CD4-positive, alpha-beta T cell treated with Interleukin-1 beta for 1 hour (primary cell): ENCODE measurements at regions not wholly inside any gene's neighbourhood (a gene's known extent, or its start where the extent isn't known, plus 50 kb on each side); places are given as distances from the start of the nearest gene placed in this dataset.

Experiments used
- DNase-seq, 2 donors: peaks; one replicate each; pipeline ENCODE4 v3.0.0-alpha.2; 2020 to 2022

DNA sequence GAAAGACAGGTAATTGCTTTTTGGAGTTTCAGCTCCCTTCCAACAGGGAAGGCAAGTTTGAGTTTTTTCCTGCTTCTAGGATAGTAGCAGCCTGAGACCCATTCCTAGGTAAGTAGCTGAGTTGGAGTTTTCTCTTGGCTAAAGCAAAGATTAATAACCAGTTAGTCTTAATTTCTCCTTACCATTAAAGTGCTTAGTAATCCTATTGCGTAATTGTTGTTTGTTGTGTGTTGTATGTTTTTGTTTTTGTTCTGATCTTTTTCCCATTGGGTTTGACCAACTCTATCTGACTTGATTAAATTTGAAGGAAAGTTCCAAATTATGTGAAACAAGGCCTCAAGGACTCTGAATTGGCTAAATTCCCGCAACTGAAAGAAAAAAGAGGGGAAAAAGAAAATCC, 83.5 kb downstream of the TBX22 start:
- no peak for DNase-seq

DNA sequence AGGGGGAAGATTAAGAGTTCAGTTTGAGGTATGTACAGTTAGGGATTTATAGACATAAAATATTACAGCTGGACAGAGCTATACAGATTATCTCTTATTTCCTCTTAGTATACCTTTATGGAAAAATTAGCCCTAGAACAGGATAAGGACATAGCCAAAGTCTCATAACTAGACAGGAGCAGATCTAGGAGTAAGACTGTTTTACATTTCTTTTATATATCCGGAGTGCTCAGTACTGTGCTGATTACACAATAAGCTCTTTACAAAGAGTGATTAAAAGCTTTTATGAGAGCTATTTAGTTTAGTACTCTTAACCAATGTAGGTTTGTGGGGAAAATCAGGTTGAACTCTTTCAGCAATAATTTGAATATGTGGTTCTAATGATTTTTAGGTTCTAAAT, 105.8 kb downstream of the TBX22 start:
- no peak for DNase-seq

DNA sequence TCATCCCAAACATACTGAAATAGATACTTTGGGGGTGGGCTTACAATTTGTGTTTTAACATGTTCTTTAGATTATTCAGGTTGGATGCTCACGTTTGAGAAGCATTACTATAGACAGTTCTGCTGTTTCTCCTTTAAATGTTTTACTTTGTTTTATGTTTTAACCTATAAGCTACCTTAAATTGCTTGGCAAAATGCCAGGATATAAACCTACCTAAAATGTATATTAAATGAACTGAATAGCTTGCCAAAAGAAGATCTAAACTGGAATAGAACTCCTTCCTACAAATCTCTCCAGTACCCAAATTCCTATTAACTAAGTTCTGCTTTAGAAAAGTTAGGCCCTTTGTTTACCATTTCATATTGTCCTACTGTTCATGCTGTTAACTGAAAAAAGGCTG, 124.4 kb downstream of the TBX22 start:
- no peak for DNase-seq

DNA sequence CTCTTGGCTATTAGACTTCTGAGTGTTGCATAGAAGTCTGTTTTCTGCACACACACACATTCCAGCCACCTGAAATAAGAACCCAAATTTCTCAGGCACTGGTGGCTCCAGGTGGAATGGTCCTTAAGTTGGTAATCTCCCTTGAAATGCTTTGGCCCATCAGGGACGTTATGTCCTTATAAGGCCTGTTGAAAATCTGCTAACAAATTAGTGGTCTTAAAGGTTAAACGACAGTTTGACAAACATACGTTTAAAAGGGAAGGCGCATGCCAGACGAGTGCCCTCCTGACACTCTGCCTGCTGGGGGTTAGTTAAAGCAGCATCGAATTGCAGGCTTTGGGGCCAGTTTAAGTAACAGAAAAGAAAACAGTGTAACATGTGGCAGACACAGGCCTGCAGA, 125.0 kb downstream of the TBX22 start:
- no peak for DNase-seq

DNA sequence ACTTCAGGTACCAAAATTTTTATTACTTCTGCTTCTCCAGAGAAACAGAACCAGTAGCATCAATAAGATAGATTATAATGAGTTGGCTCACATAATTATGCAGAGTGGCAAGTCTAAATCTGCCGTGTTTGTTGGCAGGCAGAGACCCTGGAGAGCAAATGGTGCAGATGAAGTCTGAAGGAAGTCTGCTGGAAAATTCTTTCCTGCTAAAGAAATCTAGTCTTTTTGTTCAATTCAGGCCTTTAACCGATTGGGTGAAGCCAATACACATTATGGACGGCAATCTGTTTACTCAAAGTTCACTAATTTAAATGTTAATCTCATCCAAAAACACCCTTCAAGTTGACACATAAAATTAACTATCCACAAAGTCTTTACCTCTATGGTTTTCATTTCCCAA, 156.0 kb downstream of the TBX22 start:
- DNase-seq, result no peak

DNA sequence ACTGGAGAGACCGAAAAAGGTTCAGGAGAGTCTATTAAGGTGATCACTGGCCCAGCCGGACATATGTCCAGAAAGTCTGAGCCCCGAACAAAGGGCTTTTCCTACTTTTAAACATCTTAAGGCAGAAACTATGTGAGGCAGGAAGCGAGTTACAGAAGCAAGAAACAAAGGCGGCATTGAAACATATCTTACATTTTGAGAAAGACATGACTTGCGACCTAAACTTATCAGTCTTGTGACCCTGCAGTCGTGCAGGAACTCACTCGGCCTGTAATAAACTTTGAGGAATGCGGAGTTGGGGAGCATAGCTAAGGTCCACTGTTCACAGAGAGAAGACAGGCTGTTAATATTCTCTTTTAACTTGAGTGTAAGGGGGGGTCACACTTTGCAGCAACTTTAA, 158.7 kb downstream of the TBX22 start:
- no peak for DNase-seq

DNA sequence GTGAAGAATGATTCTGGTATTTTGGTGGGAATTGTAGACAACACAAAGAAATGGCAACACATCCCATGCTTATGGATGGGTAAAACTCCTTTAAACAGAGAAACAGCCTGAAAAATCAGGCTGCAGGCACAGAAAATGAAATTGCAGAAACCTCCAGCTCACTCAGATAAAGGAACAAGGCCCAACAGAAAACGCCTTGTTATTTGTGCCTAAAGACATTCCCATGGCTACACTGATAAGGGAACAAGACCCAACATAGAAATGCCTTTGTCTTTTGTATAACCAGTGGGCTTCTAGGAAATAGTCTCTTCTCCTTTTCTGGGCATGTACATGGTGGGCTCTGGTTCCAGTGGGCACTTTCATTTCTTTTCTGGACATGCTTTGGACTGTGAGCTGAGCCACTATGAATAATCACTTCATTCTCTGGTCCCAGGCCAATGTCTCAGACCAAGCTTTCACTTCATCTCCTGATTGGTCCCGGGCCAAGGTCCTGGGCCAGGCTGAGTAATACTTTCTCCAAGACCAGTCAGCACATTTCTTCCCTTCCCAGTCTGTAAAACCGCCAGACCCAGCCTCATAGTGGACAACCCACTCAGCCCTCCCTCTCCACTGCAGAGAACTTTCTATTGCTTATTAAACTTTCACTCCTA, 160.5 kb downstream of the TBX22 start:
- DNase-seq, result no peak

DNA sequence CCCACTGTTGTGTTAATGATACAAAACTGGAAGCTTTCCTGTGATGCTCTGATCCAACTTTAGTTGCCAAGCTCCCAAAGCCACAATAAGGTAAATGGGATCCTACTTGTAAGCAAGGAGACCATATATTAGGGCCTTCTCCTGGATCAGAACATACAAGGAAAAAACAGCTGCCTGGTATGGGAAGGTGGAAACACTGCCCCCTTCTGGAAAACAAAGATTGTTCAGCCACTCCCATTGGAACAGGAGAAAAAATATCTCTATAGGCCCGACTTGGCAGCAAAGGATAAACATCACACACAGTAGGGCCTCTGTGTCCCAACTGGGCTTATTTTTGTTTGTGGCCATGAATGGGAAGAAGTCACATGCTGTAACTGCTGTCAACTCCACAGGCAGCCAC, 166.5 kb downstream of the TBX22 start:
- no peak for DNase-seq

DNA sequence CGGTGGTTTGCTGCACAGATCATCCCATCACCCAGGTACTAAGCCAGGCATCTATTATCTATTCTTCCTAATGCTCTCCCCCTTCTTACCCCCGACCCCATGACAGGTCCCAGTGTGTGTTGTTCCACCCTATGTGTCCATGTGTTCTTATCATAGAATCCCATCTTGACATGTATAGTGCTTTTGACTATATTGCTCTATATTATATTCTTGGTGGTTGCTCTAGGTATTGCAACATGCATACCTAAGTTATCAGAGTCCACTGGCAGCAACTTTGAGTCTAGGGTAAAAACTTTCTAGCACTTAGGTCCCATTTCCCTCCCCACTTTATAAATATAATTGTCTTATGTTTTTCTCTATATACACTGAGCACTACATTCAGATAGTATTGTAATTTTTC, 170.3 kb downstream of the TBX22 start:
- no peak for DNase-seq

DNA sequence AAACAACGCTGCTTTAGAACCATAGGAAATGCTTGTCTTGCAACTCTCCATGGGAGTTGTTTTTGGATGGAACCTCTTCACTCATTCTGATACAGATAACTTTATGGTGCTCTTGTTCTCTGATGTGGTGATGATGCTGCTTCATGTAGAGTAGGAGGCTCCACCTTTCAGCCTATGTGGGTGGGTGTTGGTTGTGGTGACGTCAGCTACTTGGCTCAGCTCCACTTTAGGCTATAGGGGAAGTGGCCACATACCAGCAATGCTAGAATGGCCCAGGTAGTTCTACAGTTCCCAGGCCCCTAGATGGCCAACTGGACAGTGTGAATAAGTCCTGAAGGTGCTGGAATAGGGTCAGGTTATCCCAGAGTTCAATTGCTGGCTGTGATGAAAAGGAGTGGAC, 192.1 kb downstream of the TBX22 start:
- no peak for DNase-seq

DNA sequence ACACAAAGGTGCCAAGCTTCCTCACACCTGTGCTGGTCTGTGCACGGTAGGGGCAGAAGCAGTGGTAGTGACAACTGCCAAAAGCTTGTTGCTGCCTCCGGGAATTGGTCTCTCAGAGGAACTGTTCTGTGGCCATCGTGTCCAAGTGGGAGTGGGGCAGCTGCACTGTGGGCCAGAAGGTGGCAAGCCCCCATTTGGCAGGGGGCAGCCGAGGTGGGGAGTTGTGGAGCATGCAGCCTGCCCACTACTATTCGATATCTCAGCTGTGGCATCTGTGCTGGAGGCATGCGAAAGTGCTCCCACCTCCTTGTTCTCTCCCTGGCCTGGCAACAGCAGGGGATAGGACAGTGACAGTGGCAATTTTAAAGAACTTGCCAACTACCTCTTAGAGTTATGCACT, 192.8 kb downstream of the TBX22 start:
- no peak for DNase-seq

DNA sequence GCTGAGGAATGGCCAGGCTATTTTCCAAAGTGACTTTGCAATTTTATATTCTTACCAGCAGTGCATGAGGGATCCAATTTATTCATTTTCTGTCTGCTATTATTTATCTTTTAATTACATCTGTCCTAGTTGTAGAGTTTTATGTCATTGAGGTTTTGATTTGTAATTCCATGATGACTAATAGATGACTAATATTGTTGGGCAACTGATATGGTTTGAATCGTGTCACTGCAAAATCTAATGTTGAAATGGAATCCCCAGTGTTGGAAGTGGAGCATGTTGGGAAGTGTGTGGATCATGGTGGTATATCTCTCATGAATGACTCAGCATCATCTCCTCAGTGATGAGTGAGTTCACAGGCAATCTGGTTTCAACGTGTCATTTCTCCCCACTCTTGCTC, 201.5 kb downstream of the TBX22 start:
- DNase-seq, result no peak

DNA sequence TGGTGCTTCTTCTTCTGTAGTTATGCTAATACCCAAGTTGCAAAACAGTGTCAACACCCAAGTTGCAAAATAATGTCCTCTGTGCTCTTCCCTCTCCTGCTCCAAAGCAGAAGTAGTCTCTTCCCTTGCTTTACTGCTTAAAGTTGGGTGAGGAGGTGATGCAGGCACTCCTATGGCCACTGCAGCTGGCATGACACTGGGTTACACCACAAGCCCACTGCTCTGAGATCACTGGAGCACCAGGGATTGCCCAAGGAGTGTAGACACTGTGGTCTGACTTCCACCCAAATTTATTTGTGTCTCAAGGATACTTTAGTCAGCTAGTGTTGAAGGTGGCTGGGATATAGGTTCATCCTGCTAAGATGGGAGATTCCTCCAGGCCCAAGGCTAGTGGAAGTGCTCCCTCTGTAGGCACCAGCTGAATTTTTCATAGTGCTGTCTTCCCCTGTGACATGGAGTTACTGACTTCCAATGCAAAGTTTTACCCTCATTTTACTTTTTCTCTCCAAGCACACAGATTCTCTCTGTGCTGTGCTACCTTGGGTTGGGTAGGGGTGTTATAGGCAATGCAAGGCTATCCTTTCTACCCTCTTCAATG, 196.2 kb upstream of the TENT5D start:
- peak in 1 of 2 donors; percentile 27 for DNase-seq

DNA sequence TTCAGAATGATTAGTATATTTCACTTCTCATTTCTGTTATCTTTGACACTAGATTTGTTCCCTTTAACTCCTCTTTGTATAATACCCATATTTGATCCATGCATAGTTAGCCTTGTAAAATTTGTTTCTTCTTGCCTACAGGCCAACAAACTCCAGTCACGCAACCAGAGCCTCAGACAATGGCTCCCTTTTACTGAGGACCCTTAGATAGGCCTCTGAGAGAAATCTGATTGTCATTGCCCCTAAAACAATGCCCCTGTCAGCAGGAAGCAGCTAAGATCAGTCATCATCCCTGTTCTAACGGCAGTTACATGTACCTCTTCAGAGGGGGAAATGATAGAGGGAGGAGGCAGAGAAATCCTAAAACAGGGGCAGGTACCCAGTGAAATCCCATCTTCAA, 190.6 kb upstream of the TENT5D start:
- DNase-seq, result no peak

DNA sequence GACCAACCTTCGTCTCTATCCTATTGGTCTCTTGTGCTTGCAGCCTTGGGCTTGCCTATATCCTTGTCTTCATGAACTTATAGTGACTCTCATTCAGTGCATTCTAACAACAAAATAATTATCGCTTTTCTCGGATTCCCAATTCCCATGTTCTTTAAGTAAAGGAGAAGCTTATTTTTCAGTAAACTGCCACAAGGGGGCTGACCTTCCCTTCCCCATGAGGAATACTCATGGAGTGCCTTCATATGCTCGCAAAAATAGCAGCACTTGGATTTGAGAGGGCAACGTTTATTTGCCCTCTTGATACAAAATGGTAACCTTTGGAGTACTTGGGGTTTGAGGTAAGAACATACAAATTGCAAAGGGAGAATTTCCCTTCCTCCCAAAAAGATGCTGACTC, 183.2 kb upstream of the TENT5D start:
- DNase-seq, result no peak

DNA sequence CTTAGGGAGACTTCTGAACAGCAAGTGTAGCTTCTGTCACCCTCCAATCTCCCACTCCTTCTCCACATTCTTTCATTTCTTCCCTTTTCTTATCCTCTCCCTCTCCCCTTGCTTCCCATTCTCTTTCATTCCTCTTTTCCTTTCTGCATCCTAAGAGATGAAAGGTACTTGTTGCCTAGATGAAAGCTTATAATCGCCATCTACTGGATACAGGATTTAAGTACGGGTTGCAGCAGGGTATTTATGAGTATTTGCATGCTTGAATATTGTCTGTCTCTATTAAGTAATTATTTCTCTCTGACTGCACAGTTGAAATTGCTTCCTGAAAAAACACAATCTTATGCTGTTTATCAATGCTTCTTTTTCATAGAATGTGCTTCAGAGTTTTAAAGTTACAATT, 174.0 kb upstream of the TENT5D start:
- no peak for DNase-seq

DNA sequence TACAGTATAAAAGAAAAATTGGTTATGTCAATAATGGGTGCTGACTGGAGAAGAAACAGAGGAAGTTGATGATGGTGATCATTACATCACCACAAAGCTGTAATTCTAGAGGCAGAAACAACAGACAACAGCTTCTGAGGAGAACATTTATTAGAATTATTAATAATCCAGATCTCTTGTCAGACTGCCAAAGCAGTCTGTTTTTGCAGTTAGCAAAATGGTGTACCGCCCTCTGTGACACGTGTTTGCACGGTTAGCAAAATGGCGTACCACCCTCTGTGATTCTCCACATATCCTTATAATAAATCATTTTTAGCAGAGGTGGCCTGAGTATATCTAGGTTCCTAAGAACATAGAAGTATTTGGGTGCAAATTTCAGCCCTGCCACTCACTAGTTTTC, 154.0 kb upstream of the TENT5D start:
- no peak for DNase-seq

DNA sequence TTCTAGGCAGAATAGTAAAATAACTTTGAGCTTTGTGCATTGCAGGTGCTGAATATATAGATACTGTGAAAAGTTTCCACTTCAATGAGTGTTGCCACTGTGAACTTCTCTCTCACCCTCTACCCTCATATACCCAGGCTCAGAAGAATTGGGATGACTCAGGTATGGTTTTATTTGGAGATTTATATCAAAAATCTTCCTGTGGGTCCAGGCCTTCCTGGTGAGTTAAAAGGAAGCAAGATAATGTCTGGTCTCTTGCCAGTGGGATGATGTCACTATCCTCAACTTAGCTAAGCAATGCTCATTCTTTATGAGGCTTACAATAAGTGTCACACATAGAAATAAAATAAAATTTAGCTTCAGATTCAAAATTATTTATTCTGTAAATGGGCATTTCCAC, 153.3 kb upstream of the TENT5D start:
- no peak for DNase-seq

DNA sequence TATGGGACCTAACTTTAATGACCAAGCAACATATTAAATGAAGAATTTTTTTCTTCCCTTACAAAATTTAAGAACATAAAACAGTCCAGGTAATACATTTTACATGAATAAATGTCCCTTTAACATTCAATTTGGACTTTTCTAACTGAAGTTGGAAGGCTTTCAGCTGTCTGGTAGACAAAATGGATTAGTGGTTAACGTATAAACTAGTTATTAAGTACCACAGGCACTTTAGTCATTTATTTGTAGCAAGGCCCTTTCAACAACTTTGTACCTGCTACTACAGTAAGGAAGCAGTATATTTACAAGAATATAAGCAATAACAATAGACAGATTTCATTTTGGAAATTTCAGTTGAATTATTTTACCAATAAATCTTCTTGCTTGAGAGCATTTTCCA, 152.5 kb upstream of the TENT5D start:
- no peak for DNase-seq

DNA sequence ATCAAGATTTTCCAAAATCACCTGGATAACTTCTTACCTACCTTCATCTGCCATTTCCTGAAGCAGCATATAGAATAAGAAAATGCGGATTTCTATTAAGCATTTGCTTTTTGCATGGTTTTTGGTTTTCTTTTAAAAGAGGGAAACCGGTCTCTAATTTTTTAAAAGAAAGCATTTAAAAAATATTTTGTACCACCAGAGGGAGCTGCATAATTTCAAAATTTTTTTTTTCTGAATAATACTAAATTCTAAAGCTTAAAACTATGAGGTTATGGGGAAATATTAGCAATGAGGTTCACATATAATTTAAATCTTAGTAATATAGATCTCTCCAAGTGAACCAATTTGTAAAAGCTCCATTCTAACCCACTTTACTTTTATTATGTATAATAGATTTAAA, 137.7 kb upstream of the TENT5D start:
- no peak for DNase-seq

DNA sequence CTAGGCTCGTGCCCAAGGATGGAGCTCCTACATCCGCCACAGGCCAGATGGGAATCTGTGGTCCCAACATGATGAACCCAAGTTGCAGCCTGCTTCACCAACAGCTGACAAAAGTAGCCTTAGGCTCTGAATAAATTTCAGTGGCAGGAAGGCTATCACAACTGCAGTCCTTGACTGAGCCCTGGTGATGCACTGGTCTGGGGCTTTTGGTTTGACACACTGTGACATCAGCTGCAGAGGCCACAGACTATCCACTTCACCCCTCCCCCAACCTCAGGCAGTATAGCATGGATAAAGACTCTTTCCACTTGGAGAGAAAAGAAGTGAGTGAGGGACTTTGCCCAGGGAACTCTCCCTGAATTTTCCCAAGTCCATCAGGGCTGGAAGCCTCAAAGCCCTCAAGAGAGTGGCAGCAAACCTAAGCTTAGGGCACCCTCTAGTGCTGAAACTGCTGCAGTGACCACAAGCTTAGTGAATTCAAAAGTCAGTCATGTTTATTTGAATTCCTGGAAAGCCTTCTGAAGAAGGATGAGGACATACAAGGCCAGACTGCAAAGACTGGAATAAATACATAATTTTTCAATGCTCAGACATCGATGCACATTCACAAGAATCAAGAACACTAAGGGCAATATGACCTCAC, 135.0 kb upstream of the TENT5D start:
- no peak for DNase-seq

DNA sequence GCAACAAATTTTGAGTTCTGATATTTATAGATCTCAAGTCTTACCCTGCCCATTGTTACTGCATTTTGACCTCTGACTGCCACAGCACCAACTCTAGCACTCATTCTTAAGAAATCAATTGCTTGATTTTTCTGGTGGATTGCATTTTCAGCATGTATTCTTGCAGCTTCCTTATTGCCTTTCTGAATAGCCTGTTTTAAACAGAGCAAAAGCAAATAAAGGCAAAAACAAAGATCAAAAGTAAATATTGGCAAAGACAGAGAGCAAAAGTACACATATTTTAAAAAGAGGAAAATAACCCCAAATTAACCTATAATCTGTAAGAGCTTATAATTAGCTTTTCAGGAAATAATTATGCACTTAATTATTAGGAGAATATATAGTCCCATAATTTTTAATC, 129.4 kb upstream of the TENT5D start:
- DNase-seq, result no peak

DNA sequence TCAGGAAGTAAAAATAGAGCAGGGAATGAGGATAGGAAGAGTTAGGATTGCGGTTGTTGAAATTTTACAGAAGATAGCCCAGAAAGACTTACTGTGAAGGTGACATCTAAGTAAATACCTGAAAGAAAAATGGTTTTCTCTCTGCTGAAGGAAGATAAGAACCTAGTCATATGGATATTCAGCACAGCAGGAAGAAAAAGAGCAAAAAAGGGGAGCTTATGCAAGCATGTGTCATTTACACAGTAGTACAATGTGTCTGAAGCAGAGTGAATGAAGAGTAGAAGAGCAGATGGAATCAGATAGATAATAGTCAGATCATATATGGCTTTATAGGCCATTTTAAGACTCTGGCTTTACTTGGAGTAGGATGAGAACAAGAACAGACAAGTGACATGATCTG, 126.9 kb upstream of the TENT5D start:
- no peak for DNase-seq

DNA sequence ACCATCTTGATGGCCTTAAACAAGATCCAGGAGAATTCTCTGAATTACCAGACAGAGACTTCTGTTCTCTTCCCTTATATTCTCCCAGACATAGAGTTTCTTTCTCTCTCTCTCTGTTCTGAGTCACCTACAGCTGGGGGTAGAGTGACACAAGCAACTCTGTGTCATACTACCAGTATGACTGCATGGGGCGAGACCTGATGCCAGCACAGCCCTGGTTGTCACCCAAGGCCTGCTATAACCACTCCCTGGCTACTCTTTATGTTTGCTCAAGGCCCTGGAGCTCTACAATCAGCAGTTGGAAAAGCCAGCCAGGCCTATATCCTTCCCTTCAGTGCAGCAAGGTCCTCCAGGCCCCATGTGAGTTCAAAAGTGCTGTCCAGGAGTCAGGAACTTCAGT, 114.2 kb upstream of the TENT5D start:
- DNase-seq, result no peak

DNA sequence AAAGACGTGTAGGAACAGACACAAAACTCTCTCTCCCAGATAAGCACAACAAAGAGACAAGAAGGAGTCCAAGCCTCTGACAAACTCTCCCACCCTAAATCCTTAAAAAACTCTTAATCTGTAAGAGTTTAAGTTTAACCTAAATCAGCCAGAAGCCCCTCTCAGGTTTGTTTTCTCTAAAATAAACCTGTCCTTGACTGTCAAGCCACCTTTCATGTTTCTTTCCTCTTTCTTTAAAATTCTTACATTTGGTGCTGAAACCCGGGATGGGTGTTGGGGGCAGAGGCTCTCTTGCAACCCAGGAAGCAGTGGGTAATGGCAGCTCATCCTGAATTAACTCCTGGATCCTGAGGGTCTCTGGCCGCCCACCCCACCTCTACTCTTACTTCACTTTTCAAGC, 107.8 kb upstream of the TENT5D start:
- no peak for DNase-seq
